GM12891 (cell line): ENCODE measurements at regions not wholly inside any gene's neighbourhood (a gene's known extent, or its start where the extent isn't known, plus 50 kb on each side); places are given as distances from the start of the nearest gene placed in this dataset.
"Not testable (repeated sequence)": the region's sequence is repeated elsewhere in the genome, so short reads cannot be mapped to it uniquely, and the experiment has no call there.

ENCODE experiments used
- DNase-seq: peaks from one replicate; pipeline ENCODE4 v3.0.0; 2011; ENCODE audit warnings: low spot score; ENCODE audit not compliant: insufficient read length
- FAIRE-seq: peaks from 2 replicates; lab custom pipeline; 2011; peaks lifted over from hg19 to GRCh38; lab: Jason Lieb, UNC
- PAX5 ChIP-seq: IDR thresholded peaks from 2 replicates; pipeline ENCODE4 v1.6.1; 2011; ENCODE audit warnings: low read length, moderate library complexity, mild to moderate bottlenecking; ENCODE audit not compliant: insufficient read depth, severe bottlenecking
- POLR2A ChIP-seq: IDR thresholded peaks from 2 replicates; pipeline ENCODE4 v1.6.1; 2011; ENCODE audit warnings: low read depth, low read length, control low read depth
- POLR2AphosphoS5 ChIP-seq: IDR thresholded peaks from 2 replicates; pipeline ENCODE4 v1.6.1; 2011; ENCODE audit warnings: low read depth, low read length, control low read depth
- POU2F2 ChIP-seq: IDR thresholded peaks from 2 replicates; pipeline ENCODE4 v1.6.1; 2011; ENCODE audit warnings: low read depth, mild to moderate bottlenecking, control low read depth, low read length, moderate library complexity
- SPI1 ChIP-seq: IDR thresholded peaks from 2 replicates; pipeline ENCODE4 v1.6.1; 2011; ENCODE audit warnings: low read depth, low read length, control low read depth
- TAF1 ChIP-seq: IDR thresholded peaks from 2 replicates; pipeline ENCODE4 v1.6.1; 2011; ENCODE audit warnings: low read depth, low read length, control low read depth

- FAIRE-seq: no peak
- TF ChIP-seq POLR2AphosphoS5 (no peak), POU2F2 (no peak), SPI1 (no peak), PAX5 (no peak), POLR2A (no peak), TAF1 (no peak)
- DNase-seq: no peak
These were observed 789.7 kb upstream of the SLC39A10 start for GRCh38 chr2:194867328-194867727.

GRCh38 chr2:194854941-194855340 is 802.1 kb upstream of the SLC39A10 start:
- DNase-seq: no peak
- FAIRE-seq: no peak
- TF ChIP-seq POLR2A (no peak), POLR2AphosphoS5 (no peak), TAF1 (no peak), POU2F2 (no peak), SPI1 (no peak), PAX5 (no peak)

- FAIRE-seq: no peak
These were observed 814.2 kb upstream of the SLC39A10 start for GRCh38 chr2:194842871-194843270.

GRCh38 chr2:194834371-194834770 is 822.7 kb upstream of the SLC39A10 start:
- not testable (repeated sequence) for DNase-seq, FAIRE-seq

More at GRCh38 chr2:194842871-194843270, 814.2 kb upstream of the SLC39A10 start:
- no peak for TF ChIP-seq TAF1
- no peak for TF ChIP-seq POLR2AphosphoS5
- no peak for TF ChIP-seq POU2F2
- no peak for TF ChIP-seq POLR2A
- TF ChIP-seq SPI1: no peak
- TF ChIP-seq PAX5: no peak
- no peak for DNase-seq

- DNase-seq: no peak
- TF ChIP-seq SPI1 (no peak), POLR2AphosphoS5 (no peak), POU2F2 (no peak), TAF1 (no peak), POLR2A (no peak), PAX5 (no peak)
- FAIRE-seq: no peak
These were observed 830.8 kb upstream of the SLC39A10 start for GRCh38 chr2:194826241-194826640.

- TF ChIP-seq SPI1: no peak
- no peak for TF ChIP-seq POLR2A
- no peak for TF ChIP-seq POLR2AphosphoS5
- no peak for TF ChIP-seq POU2F2
- no peak for TF ChIP-seq TAF1
- TF ChIP-seq PAX5: no peak
- DNase-seq (no peak), FAIRE-seq (no peak)
These were observed 832.6 kb upstream of the SLC39A10 start for GRCh38 chr2:194824450-194824849.

GRCh38 chr2:194822657-194823056 is 834.4 kb upstream of the SLC39A10 start:
- no peak for DNase-seq
- TF ChIP-seq POU2F2: no peak
- TF ChIP-seq PAX5: no peak
- TF ChIP-seq POLR2A: no peak
- no peak for TF ChIP-seq POLR2AphosphoS5
- TF ChIP-seq TAF1: no peak
- TF ChIP-seq SPI1: no peak
- FAIRE-seq: no peak

GRCh38 chr2:194822097-194822496 is 834.9 kb upstream of the SLC39A10 start:
- TF ChIP-seq PAX5: no peak
- TF ChIP-seq SPI1: no peak
- no peak for TF ChIP-seq TAF1
- no peak for TF ChIP-seq POLR2AphosphoS5
- TF ChIP-seq POU2F2: no peak
- TF ChIP-seq POLR2A: no peak
- no peak for DNase-seq

GRCh38 chr2:194819367-194819766 is 837.7 kb upstream of the SLC39A10 start:
- DNase-seq (no peak), FAIRE-seq (no peak)
- no peak for TF ChIP-seq POLR2AphosphoS5

More at GRCh38 chr2:194822097-194822496, 834.9 kb upstream of the SLC39A10 start:
- no peak for FAIRE-seq

- TF ChIP-seq POU2F2 (no peak), TAF1 (no peak), PAX5 (no peak), POLR2AphosphoS5 (no peak), SPI1 (no peak), POLR2A (no peak)
- FAIRE-seq (no peak), DNase-seq (no peak)
These were observed 841.6 kb upstream of the SLC39A10 start for GRCh38 chr2:194815475-194815874.

- FAIRE-seq: no peak
- DNase-seq: no peak
- TF ChIP-seq POLR2A: no peak
These were observed 854.4 kb upstream of the SLC39A10 start for GRCh38 chr2:194802589-194802988.

GRCh38 chr2:194787071-194787470 is 870.0 kb upstream of the SLC39A10 start:
- FAIRE-seq, DNase-seq: not testable (repeated sequence)

GRCh38 chr2:194771394-194771793 is 885.6 kb upstream of the SLC39A10 start:
- not testable (repeated sequence) for DNase-seq

More at GRCh38 chr2:194771394-194771793, 885.6 kb upstream of the SLC39A10 start:
- not testable (repeated sequence) for FAIRE-seq
